ENCODE measurements at regions not wholly inside any gene's neighbourhood (a gene's known extent, or its start where the extent isn't known, plus 50 kb on each side); places are given as distances from the start of the nearest gene placed in this dataset.

DNA sequence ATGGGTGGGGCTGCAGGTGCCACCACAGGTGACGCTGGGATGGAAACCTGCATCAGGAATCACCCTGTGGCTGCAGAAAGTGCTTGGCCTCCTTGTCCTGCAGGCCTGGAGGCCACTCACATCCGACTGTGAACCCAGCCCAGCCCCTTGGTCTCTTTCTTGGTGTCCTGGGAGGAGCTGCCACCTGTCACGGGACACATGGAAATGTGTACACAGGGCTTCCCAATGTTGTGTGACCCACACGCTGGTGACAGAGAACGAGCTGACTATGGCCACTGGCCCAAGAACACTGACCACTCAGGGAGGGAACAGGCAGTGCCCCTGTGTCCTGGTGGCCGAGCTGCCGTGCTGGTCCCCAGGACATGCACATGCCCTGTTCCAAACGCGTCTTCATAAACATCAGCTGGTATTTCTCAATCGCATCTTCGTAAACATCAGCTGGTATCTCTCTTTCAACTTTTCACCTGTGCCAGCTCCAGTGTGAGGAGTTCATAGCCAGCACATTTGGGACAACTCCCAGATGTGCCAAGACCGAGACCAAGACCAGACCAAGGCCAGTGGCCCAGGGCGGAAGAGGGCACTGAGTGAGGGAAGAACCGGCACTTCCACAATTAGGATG, 57.9 kb upstream of the INPP5A start:
- Mint-ChIP-seq H3K4me3 (no peak overlapping the region), H3K36me3 (ENCODE audit: low read depth) (no peaks in the 10 kb centered on the region), H3K9me3 (no peaks in the 10 kb centered on the region), H3K27me3 (peaks cover 21% of the 10 kb centered on the region), H3K27ac (no peak overlapping the region), H3K4me1 (peaks cover 5% of the 10 kb centered on the region)
- ATAC-seq (replicated peaks): no peak

DNA sequence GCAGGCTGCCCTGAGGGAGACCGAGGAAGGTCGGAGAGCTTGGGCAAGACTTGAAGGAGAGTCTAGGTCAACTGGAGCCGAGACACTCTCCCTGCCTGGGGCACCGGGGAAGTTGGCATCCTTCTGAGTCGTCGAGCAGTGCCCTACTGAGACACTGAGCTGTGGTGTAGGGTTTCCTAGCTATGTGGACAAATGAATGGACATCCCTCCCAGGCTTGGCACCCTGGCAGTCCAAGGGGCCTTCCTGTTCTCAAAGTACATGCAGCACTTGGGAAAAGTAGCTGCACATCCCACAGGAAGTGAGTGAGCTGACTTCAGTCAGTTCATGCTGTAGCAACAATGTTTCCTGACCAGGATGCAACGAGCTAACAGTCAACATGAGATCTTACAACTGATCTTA, 57.2 kb upstream of the INPP5A start:
- Mint-ChIP-seq H3K27ac (no peak overlapping the region), H3K36me3 (ENCODE audit: low read depth) (no peaks in the 10 kb centered on the region), H3K4me3 (no peak overlapping the region), H3K4me1 (peaks cover 5% of the 10 kb centered on the region), H3K9me3 (no peaks in the 10 kb centered on the region), H3K27me3 (peaks cover 21% of the 10 kb centered on the region)
- no peak for ATAC-seq (replicated peaks)

DNA sequence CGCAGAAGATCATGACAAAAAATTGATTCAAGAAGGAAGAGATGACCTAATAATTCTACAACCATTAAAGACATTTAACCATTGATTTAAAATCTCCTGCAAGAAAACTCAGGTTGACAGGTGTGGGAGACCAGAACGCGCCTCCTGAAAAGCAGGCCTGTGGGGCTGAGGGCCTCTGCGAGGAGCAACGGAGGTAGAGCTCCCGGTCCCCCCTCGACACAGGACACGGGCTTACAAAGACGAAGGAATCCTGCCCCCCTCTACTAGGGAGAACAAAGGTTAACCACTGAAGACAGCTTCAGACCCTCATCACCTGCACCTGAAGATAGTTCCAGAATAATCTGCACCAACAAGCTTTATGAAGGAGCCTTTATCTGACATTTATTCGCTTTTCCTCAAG, 55.9 kb upstream of the INPP5A start:
- Mint-ChIP-seq H3K9me3 (no peaks in the 10 kb centered on the region), H3K27me3 (peaks cover 18% of the 10 kb centered on the region), H3K4me1 (peaks cover 5% of the 10 kb centered on the region), H3K27ac (no peak overlapping the region), H3K36me3 (ENCODE audit: low read depth) (no peaks in the 10 kb centered on the region), H3K4me3 (no peak overlapping the region)
- no peak for ATAC-seq (replicated peaks)

DNA sequence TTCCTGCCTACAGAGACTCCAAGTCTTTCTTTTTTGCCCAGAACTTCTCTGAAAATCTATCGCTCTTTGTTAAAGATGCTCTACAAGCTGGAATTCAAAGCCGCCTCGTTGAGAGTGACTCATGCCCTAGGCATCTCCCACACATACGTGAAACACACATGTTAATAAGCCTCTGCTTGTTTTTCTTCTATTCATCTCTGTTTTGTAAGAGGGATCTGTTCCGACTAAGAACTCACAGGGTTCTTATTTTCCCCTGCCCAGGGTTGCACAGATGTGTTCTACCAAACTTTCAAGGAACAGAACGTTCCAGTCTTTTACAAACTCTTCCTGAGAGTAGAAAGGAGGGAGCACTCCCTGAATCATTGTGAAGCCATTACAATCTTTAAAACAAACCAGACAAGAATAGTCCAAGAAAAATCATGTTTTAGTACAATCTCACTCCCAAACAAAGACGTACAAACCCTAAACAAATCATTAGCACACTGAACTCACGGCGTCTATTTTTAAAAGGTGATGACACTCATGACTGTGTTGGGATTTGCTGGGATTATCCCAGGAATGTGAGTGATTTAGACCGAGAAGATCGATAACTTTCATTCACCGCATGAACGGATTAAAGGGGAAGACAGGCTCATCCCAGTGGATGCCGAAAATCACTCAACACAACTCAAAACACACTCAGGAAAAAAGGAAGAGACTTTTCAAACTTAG, 55.3 kb upstream of the INPP5A start:
- Mint-ChIP-seq H3K36me3 (ENCODE audit: low read depth) (no peaks in the 10 kb centered on the region), H3K27me3 (peaks cover 13% of the 10 kb centered on the region), H3K4me1 (peaks cover 5% of the 10 kb centered on the region), H3K9me3 (no peaks in the 10 kb centered on the region), H3K4me3 (no peak overlapping the region), H3K27ac (no peak overlapping the region)
- ATAC-seq (replicated peaks): no peak

- Mint-ChIP-seq H3K36me3 (ENCODE audit: low read depth) (no peaks in the 10 kb centered on the region), H3K27me3 (peaks cover 11% of the 10 kb centered on the region), H3K4me1 (peaks cover 5% of the 10 kb centered on the region), H3K9me3 (no peaks in the 10 kb centered on the region), H3K27ac (no peak overlapping the region), H3K4me3 (no peak overlapping the region)
- ATAC-seq (replicated peaks): no peak
Observed at GRCh38 chr10:132483394-132483793, 54.2 kb upstream of the INPP5A start.

- no peak for ATAC-seq (replicated peaks)
- Mint-ChIP-seq H3K36me3 (ENCODE audit: low read depth) (no peaks in the 10 kb centered on the region), H3K4me3 (no peak overlapping the region), H3K27me3 (peaks cover 9% of the 10 kb centered on the region), H3K4me1 (peaks cover 5% of the 10 kb centered on the region), H3K27ac (no peak overlapping the region), H3K9me3 (no peaks in the 10 kb centered on the region)
Observed at GRCh38 chr10:132484922-132485321, 52.7 kb upstream of the INPP5A start.

- Mint-ChIP-seq H3K9me3 (no peaks in the 10 kb centered on the region), H3K36me3 (ENCODE audit: low read depth) (no peaks in the 10 kb centered on the region), H3K27me3 (peaks cover 6% of the 10 kb centered on the region), H3K4me1 (peaks cover 5% of the 10 kb centered on the region), H3K4me3 (no peak overlapping the region), H3K27ac (no peak overlapping the region)
- ATAC-seq (replicated peaks): no peak
Observed at GRCh38 chr10:132485391-132485790, 52.2 kb upstream of the INPP5A start.

- H3K36me3 Mint-ChIP-seq (ENCODE audit: low read depth): no peaks in the 10 kb centered on the region
- no peaks in the 10 kb centered on the region for H3K4me1 Mint-ChIP-seq
- no peak overlapping the region for H3K4me3 Mint-ChIP-seq
- H3K27me3 Mint-ChIP-seq: no peaks in the 10 kb centered on the region
- H3K9me3 Mint-ChIP-seq: no peaks in the 10 kb centered on the region
- ATAC-seq (replicated peaks): no peak
- no peak overlapping the region for H3K27ac Mint-ChIP-seq
Observed at GRCh38 chr10:132486539-132487121, 51.0 kb upstream of the INPP5A start.

DNA sequence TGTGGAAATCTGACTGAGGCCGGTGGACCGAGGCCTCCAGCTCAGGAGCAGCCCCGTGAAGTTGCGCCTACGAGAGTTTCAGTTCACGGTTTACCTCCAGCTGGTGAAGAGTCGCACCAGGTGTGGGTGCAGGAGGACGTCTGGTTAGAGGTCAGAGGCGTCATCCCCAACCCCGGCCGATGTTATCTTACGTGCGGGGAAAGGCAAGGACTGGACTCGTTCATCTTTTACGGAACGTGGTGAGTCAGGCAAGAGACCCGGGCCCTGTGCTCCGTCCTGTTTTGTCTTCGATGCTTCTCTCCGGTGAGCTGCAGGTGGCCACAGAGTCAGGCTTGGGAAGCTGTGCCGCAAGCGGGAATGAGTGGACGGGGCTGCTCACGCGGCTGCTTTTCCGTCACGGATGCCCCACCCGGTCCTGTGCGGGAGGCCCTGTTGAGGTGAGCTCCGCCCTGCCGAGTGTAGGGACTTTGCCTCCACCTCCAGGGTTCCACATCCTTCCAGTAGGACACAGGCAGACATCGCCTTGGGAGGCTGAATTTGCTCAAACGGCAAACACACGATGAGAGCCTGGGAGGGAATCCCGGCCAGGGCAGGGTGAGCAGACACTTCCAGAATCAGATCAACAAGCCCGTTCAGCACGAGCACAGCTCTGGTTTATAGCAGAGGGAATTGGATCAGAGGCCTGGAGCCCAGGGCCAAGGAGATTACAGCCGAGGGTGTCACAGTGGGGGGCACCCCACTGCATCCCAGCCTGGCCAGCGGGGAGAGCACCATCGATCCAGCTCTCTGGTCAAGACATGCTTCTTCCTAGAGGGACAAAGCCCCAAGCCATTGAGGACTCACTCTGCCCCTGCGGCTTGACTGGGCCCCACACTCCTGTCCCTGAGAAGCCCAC, 50.1 kb upstream of the INPP5A start:
- H3K4me1 Mint-ChIP-seq: no peaks in the 10 kb centered on the region
- H3K27ac Mint-ChIP-seq: no peak overlapping the region
- H3K36me3 Mint-ChIP-seq (ENCODE audit: low read depth): no peaks in the 10 kb centered on the region
- no peaks in the 10 kb centered on the region for H3K27me3 Mint-ChIP-seq
- no peak for ATAC-seq (replicated peaks)
- H3K9me3 Mint-ChIP-seq: no peaks in the 10 kb centered on the region
- H3K4me3 Mint-ChIP-seq: no peak overlapping the region

Data from activated T-helper 17 cell treated with anti-CD3 and anti-CD28 coated beads, Interleukin-2, amount 50 U/mL, for 72 hours (primary cell).